RPMI8226 (cell line): ENCODE measurements at regions not wholly inside any gene's neighbourhood (a gene's known extent, or its start where the extent isn't known, plus 50 kb on each side); places are given as distances from the start of the nearest gene placed in this dataset.
A peak's percentile ranks its signal among the peaks of the same experiment; 100 is the strongest.

ENCODE experiments used
- DNase-seq: peaks from one replicate; pipeline ENCODE4 v3.0.0-alpha.2; 2015

DNA sequence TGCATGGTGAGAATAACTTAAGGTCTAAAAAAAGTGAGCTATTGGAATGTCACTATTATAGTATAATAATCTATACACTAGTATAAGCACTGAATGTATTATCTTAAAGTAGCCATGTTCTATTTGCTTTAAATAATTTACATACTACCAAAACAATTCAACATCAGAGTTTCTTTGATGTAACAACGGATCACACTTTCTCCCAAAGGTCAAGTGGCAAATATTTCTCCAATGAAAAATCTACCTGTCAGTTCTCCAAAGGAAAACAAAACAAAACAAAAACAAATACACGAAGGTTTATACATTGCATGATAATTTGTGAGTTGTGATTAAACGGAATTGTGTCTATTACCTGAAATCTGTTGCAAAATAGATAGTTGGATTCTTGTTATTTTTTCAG lies 581.4 kb downstream of the USP25 start:
- DNase-seq: no peak

DNA sequence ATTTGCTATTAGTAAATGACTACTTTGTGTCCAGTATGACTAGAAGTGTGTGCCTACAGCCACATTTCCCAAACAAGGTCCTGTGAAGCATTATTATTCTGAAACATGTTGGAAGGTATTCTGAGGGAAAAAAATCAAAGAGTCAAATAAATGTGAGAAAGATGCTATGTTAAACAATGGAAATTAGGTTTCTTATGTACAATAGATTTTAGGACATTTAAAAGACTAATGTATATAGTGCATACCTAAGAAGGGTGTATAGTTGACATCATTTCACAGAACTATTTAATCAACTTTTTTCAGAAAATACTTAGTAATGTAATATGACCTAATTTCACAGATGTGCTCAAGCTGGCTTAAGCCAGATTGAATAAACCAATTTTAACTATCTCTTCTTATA lies 582.5 kb downstream of the USP25 start:
- no peak for DNase-seq

DNA sequence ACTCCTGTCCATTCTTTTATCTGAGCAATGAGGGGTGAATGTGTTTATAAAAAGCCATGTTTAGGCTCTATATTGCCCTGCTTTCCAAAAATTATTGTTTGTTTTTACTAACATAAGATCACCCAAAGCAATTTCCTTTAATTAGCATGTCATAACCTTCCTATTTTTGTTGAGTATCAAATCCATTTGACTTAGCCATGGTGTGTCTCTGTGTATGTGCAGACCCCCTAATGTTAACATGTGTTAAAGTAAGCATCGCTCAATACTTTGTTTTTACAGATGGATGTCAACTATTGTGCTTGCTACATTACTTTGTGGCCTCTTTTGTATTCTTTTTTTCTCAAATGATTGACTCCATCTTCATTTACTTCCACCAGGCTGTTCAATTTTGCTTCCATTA lies 585.4 kb downstream of the USP25 start:
- DNase-seq: no peak

DNA sequence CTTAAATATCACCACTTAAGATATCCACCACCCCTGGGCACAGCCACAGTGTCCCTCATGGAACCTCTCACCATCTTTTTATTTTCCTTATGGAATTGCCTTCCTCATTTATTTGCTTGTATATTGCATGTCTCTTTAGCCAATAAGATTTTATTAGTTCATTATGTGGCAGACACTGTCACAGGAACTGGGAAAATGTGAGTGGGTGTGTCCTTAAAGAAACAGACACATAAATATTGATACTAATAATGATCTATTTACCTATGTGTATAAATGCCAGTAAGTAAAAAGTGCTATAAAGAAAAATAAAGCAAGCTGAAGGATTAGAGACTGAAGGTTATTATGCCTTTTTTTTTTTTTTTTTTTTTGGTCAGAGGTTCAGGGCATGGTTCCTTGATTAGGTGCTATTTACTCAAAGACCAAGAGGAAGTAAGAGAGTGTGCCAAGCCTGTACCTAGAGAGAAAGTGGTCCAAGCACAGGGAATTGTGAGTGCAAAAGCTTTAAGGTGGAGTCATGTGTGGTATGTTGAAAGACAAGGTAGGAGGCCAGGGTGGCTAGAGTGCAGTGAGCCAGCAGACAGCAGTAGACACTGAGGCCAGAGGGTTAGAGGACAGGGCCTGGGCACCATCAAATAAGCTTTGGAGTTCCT lies 589.0 kb downstream of the USP25 start:
- DNase-seq: no peak

DNA sequence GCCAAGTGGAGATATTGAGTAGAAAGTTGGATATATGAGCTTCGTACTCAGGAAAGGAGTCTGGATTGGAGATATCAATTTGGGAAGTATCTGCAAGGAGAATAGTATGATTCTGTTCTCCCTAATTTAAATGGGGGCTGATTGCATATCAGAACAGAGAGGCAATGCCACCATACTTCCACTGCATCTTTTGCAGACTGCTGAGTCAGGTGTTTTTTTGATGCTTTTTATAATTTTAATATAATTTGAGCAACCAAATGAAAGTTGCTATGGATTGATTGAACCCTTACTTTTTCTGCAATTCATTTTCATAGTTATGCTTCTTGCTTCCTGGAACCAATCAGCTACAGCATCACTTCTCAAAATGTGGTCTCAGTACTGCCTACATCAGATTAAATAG lies 590.3 kb downstream of the USP25 start:
- no peak for DNase-seq

DNA sequence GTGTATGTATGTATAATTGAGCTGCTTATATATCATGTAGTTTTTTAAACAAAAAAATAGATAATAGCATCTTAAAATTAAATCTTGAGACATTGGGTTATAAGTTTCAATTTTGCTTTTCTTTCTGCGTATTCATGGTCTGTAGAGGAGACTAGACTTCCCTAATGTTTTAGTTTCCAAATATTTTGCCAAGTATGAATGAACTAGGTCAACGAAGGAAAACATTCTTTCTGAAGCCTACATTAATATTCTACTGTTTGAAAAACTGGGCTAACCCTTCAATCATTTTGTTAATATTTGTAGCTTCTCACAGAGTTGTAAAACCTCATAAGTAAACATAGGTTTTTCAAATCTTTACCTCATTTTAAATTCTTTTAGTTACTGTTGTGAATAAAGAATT lies 592.7 kb downstream of the USP25 start:
- DNase-seq: no peak

DNA sequence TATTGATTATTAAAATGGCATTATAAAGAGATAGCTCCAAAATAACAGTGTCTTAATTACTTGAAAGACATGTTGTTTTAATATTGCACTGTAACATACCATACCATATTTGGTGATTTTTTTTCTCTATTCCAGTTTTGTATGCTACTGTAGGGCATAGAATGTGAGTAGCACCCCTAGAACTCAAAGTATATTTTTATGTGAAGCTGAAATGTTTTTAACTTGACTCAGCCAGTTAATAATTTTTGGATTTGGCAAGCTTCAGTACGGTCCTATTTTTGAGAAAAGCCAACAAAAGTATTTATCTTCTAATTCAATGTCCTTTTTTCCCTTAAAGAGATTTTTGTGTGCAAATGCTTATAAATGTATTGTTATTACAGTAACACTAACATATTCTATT lies 593.8 kb downstream of the USP25 start:
- DNase-seq: no peak

DNA sequence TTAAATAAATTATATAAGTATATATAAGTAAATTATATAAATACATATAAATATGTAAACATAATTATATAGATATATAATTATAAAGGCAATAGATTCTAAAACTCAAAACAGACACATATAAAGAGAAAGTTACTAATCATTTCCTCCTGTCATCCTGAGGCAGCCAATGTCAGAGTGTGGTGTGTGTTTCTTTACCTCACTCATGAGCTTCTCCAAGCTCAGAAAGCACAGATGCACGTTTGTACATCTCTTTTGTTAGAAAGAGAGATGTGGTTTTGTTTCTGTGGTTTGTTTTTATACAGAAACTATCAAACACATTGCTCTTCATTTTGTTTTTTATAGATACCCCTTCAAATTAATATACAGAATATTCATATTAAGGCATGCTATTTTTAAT lies 594.8 kb downstream of the USP25 start:
- DNase-seq: no peak

DNA sequence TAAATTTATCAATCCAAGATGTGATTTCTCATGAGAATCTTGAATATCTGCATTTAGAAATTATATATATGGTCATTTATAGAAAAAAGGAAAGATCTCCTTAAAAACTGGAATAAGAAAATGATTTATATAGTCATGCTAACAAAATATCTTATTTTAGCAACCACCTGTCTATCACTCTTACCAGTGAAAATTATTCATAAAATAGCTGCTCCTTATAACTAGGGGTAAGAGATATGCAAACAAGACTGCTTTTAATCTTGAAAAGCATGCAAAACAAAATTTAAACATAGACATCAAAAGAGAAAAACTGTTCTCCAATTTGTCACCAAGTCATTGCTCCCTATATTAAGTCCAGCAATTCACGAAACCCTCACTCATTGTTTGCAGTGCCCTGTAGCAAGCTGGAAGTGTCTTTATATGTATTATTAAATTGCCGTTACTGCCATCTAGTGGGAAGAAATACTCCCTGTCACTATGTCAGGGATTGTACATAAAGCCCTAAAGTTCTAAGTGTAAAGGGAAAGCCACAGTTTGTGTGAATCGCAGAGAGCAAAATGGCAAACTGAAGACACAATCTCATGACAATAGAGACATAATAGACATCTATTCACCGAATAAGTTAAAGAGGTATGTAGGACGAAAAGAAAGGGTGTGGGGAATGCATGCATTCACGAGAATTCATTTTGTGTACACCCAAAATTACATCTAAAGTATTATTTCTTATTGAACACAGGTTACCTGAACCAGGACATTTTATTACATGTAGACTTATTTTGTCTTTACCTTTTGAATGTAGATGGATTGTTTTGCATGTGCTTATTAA lies 600.5 kb downstream of the USP25 start:
- DNase-seq: peak; percentile 78

DNA sequence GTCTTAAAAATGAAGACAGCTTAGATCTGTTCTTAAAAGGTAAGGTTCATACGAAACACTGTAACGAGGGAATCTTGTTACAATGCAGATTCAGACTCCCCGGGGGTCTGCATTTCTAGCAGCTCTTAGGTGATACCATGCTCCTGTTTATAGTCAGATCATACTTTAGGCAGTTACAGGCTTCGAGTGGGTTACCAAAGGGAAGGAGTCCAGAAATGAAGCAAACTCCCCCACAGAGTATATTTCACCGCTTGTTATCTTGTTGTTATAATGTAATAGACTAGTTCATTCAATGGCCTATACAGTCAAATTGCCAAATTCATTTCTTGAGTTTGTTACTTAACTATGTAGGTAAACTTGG lies 601.1 kb downstream of the USP25 start:
- no peak for DNase-seq

DNA sequence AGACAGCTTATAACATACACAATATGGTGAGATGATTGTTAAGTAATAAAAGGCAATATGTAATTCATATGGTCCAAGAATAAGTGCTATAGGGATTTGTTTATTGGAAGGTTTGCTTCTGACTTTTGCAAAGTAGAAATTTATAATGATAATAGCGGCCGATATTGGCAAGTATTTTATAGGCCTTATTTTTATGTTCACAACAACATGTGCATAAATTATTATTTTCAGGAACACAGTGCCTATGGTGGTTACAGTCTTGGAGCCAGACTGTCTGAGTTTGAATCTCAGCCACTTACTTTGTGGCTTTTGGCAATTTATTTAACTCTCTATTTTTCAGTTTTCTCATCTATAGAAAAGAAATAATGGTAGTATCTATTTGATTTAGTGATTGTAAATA lies 607.5 kb downstream of the USP25 start:
- DNase-seq: no peak

DNA sequence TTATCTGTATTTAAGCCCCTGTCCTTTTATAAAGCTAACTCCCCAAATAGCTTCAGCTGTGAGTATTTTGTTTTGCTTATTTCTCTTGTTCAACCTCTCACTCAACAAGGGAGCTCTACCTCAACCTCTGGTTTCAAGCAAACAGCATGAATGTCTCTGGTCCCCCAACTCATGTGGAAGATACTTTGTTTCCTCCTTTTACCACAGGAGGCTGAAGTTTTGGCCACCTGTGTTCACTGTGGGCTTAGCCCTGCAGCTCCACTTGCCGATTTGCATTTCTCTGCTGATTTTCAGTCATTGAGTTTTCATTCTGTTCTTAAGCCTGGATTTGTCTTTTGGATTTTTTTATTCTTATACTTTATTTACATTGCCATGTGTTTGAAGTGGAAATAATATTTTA lies 613.1 kb downstream of the USP25 start:
- no peak for DNase-seq

DNA sequence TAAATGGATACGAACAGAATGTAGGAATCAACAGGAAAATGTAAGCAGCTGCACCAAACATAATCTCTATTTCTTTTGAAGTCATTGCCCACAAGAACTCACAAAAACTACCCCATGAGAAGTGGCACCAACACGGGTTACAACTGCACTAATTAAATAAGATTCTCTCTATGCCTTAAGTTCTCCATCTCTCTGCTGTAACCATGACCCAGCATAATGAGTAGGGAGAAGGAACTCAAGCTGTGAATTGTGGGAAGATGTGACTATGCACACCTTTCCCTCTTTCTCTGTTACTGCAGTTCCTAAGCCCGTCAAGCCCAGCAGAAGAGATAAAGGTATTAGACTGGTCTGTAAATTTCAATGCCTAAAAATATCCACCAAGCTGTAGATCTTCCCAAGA lies 614.0 kb downstream of the USP25 start:
- no peak for DNase-seq

DNA sequence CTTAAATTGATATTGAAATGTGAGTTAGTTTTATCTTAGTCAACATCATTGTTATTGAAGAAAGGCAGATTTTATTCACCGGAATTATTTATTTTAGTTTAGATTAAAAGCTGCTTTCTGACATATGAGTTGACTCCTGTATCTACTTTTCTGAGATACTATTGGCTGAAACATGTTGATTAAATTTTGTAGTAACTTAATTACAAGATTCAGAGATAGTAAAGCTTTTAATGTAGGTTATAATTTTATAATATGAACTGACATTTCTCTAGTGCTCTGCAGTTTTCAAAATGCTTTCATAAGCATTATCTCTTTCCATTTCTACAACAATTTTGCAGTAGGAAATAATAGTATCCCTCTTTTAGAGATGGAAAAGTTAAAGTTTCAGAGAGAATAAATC lies 616.0 kb downstream of the USP25 start:
- DNase-seq: no peak

DNA sequence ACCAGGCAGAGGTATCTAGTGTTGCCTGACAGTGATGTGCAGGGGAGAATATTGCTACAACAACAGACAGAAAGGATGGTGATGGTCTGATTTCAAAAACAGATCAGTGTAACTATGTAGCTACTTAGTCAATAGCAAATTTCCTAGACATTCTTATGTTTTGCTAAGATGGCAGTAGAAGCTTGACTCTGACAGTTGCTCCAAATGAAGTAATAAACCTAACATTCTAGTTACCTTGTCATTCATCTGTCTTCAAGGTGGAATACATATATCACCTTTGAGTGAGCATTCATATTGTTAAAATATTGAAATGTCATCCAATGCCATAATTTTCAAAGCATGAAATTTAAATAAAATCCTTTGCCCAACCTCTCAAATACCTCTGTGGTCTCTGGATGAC lies 617.4 kb downstream of the USP25 start:
- no peak for DNase-seq

DNA sequence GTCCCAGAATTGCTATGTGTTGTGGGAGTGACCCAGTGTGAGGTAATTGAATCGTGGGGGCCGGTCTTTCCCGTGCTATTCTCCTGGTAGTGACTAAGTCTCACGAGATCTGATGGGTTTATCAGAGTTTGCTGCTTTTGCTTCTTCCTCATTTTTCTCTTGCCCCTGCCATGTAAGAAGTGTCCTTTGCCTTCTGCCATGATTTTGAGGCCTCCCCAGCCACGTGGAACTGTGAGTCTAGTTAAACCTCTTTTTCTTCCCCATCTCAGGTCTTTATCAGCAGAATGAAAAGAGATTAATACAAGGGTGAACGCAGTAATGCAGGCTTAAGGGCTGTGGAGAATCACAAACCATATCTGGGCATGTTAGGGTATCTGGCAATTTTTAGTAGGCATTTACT lies 624.0 kb downstream of the USP25 start:
- DNase-seq: no peak

DNA sequence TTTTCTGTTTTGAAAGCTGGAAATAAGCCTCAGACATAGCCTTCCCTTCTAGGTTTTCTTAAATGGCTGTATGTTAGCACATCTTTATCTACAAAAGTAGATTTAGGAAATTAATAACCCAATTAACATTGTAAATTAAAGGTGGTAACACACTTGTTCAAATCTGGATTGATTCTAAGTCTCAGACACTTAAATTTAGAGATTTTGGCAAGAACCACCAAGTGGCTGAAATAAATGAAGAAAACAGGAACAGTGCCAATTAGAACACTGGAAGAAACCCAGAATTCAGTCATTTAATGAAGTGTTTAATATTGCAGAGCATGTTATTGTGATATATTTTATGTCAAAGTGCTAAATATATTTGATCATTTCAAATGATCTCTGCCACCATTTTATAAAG lies 628.2 kb downstream of the USP25 start:
- DNase-seq: no peak

DNA sequence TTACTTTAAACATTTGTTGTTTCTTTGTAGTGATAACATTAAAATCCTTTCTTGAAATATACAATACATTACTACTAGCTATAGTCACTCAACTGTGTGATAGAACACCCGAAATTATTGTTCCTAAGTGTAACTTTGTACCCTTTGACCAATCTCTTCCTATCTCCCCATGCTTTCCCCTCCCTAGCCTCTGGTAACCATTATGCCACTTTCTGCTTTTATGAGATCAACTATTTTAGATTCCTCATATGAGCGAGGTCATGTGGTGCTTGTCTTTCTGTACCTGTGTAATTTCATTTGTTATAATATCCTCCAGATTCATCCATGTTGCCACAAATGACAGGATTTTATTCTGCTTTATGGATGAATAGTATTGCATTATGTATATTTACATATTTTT lies 629.0 kb downstream of the USP25 start:
- DNase-seq: no peak

DNA sequence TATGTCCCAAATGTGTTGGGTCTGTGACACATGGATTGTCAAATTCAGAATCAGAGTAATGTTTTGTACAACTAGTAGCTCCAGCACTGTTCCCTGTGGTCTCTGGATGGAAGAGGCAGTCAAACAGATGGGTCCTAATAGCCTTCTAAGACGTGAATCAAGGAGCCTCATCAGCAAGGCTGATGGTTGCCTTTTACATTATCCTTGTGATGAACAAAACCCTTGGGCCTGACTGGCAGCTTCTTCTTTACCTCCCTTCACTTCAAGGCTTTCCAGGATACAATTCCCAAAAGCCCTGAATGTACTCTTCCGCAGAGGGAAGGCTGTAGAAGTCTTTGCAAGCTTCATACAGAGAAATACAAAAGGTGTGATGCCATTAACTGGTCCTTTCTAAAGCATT lies 633.3 kb downstream of the USP25 start:
- DNase-seq: no peak

DNA sequence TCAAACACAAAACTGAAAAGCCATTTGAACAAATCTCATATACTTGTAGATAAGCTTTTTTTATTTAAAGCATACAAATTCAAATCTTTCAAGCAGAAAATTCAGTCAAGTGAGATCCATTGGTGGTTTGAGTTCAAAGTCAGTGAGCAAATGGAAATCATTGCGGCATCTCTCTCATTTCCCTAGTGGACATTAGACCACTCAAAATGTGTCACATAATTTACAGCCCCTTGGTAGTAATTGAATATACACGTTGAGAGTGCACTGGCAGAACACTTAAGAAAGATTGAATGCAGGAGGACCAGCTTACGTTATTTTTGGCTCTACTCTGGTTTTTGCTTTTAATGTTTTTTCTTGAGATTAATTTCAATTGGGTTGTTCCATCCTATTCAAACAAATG lies 633.7 kb downstream of the USP25 start:
- DNase-seq: no peak

DNA sequence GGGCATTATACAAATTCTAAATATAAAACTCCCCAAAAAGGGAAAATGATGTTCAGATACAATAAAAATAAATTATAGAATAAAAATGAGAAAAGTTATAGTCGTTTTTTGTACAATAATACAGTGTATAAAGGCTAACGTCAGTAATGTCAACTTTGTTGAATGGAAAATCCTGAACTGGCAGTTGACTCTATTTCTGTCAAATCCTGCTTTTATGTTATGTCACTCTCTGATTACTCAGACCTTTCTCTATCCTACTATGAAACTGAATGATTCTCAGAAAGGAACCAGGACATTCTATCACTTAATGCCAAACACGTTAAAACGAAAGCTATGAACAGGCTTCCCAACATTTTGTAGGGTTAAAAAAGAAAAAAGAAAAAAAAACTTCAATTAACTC lies 636.4 kb downstream of the USP25 start:
- no peak for DNase-seq

DNA sequence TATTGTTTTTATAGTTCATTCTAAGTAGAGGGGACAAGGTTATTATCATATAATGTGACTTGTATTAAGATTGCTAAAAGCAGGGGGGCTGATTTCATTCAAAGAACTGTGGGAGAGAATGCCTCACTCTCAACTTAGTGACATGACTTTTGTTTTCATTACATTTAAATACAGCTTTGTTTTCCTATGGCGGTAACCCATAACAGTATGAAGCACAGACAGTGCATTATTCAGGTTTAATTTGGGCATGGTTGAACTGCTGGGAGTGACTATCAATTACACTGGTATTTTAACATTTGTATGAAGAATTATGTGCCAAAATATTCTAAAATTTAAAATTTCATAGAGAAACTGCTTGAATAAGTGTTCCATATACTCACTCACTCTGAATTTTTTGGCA lies 637.3 kb downstream of the USP25 start:
- no peak for DNase-seq

DNA sequence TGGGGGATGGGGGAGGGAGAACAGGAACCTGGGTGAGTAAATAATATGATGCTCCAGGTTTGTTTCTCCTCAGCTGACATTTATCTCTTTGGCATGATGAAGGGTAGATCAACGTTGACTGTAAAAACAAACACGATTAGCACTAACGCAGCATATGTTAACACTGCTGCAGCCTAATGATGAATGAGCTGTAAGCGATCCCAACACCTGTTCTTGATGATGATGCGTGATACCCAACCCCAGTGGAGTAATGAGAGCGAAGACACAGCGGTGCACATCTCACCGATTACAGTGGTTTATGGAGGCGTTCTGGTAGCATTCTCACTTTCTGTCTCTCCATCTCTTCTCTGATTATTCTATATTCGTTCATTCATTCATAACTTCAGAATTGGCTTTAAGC lies 640.4 kb downstream of the USP25 start:
- DNase-seq: no peak

DNA sequence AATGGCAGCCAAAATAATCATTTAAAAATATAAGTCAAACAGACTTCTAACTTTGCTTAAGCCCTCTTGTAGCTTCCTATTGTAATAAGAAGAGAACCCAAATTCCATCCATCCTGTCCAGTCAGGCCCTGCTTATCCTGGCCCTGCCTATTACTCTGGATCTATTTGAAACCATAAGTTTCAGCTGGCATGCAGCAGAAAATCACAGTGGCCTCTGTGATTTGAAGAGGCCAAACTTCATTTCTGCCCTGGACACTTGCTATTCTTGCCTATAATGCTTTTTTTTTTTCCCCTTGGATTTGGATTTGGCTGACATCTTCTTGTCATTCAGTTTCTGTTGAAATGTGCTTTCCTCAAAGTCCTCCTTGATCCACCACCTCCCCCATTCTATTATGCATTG lies 642.8 kb downstream of the USP25 start:
- DNase-seq: no peak

DNA sequence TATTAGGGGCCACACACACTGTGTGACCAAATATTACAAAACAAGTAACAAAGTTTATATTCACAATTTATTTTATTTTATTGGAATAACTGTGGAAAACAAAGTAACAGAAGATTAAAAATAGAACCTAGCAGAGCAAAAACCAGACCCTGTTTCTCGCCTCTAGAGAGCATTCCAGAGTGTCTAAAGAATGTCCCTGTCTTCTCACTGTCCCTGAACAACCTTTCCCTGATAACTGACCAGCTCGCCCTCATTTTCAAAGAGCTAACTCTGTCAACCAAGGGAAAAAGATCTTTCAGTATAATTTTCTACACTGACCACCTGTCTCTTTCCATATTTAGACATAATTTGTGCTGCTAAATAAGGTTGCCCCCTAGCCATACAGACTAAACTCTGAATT lies 646.9 kb downstream of the USP25 start:
- DNase-seq: no peak
